OCI-LY1 (cell line): ENCODE measurements at regions not wholly inside any gene's neighbourhood (a gene's known extent, or its start where the extent isn't known, plus 50 kb on each side); places are given as distances from the start of the nearest gene placed in this dataset.

Experiments used
- H2AFZ ChIP-seq: fragments of 200-600 bp; sonication (generic), shearing (Covaris generic); 2 replicates; pipeline ENCODE4 v1.6.0; 2014; ENCODE audit warnings: antibody characterized with exemption, mild to moderate bottlenecking, low read length
- H3F3A ChIP-seq: fragments of 200-600 bp; sonication (generic), shearing (Covaris generic); 2 replicates; pipeline ENCODE4 v1.6.0; 2014; ENCODE audit warnings: mild to moderate bottlenecking, antibody characterized with exemption, low read length, moderate library complexity; ENCODE audit not compliant: insufficient read depth
- H3K27ac ChIP-seq: fragments of 200-600 bp; sonication (generic); 2 replicates; pipeline ENCODE4 v1.5.1; 2014; ENCODE audit warnings: low read length, mixed run types, mild to moderate bottlenecking, low read depth; ENCODE audit not compliant: poor library complexity, severe bottlenecking
- H3K27me3 ChIP-seq: fragments of 200-600 bp; sonication (generic); 2 replicates; pipeline ENCODE4 v1.6.0; 2014; ENCODE audit warnings: antibody characterized with exemption, mild to moderate bottlenecking, low read length, moderate library complexity; ENCODE audit not compliant: insufficient read depth
- H3K36me3 ChIP-seq: fragments of 200-600 bp; sonication (generic); 2 replicates; pipeline ENCODE4 v1.6.1; 2014; ENCODE audit warnings: mild to moderate bottlenecking, antibody characterized with exemption, low read length, moderate library complexity, mixed read lengths; ENCODE audit not compliant: insufficient read depth
- H3K4me1 ChIP-seq: fragments of 200-600 bp; sonication (generic); 2 replicates; pipeline ENCODE4 v1.5.1; 2014; ENCODE audit warnings: mild to moderate bottlenecking, low read length, moderate library complexity; ENCODE audit not compliant: insufficient read depth, severe bottlenecking
- H3K4me2 ChIP-seq: fragments of 200-600 bp; sonication (generic), shearing (Covaris generic); 2 replicates; pipeline ENCODE4 v1.6.1; 2014; ENCODE audit warnings: low read length
- H3K4me3 ChIP-seq: fragments of 200-600 bp; sonication (generic); 2 replicates; pipeline ENCODE4 v1.5.1; 2014; ENCODE audit warnings: low read length, low read depth, mild to moderate bottlenecking, mixed read lengths; ENCODE audit not compliant: poor library complexity, severe bottlenecking
- H3K79me2 ChIP-seq: fragments of 200-600 bp; shearing (Covaris generic); 2 replicates; pipeline ENCODE4 v1.6.1; 2016; ENCODE audit warnings: mixed run types, low read length, mixed read lengths; ENCODE audit not compliant: insufficient read depth
- H3K9ac ChIP-seq: fragments of 200-600 bp; sonication (generic), shearing (Covaris generic); 2 replicates; pipeline ENCODE4 v1.6.1; 2014; ENCODE audit warnings: mild to moderate bottlenecking, low read length, mixed read lengths
- H3K9me2 ChIP-seq: fragments of 200-600 bp; sonication (generic), shearing (Covaris generic); 2 replicates; pipeline ENCODE4 v1.6.1; 2014; ENCODE audit warnings: low read depth, mild to moderate bottlenecking, low read length, mixed read lengths
- H3K9me3 ChIP-seq: fragments of 200-600 bp; shearing (Covaris generic); 2 replicates; pipeline ENCODE4 v1.6.1; 2014; ENCODE audit warnings: low read length, mixed read lengths
- H4K20me1 ChIP-seq: fragments of 200-600 bp; sonication (generic), shearing (Covaris generic); 2 replicates; pipeline ENCODE4 v1.6.0; 2016; ENCODE audit warnings: mild to moderate bottlenecking, low read length; ENCODE audit not compliant: insufficient read depth
- CTCF ChIP-seq: fragments of 200-600 bp; sonication (generic), shearing (Covaris generic); IDR thresholded peaks from 2 replicates; pipeline ENCODE4 v1.5.1; 2017; ENCODE audit warnings: mild to moderate bottlenecking, antibody characterized with exemption, low read length, moderate library complexity, mixed read lengths
- EZH2 ChIP-seq: fragments of 200-600 bp; sonication (generic), shearing (Covaris generic); IDR thresholded peaks from 2 replicates; pipeline ENCODE4 v1.8.0; 2017; ENCODE audit warnings: borderline replicate concordance, mixed run types, mild to moderate bottlenecking, antibody characterized with exemption, low read length, moderate library complexity, mixed read lengths

GRCh38 chrX:96081891-96082290 is 602.8 kb upstream of the DIAPH2 start:
- H2AFZ ChIP-seq, result no peak overlapping the region
- no peaks in the 10 kb centered on the region for H3K9me3 ChIP-seq
- no peaks in the 10 kb centered on the region for H3K9me2 ChIP-seq
- no peaks in the 10 kb centered on the region for H4K20me1 ChIP-seq
- no peaks in the 10 kb centered on the region for H3K27me3 ChIP-seq
- H3K27ac ChIP-seq, result no peak overlapping the region
- H3K4me1 ChIP-seq, result no peaks in the 10 kb centered on the region
- TF ChIP-seq EZH2 (no peak), CTCF (no peak)
- no peak overlapping the region for H3K4me3 ChIP-seq
- no peaks in the 10 kb centered on the region for H3F3A ChIP-seq
- H3K36me3 ChIP-seq, result no peaks in the 10 kb centered on the region
- no peak overlapping the region for H3K9ac ChIP-seq
- no peak overlapping the region for H3K4me2 ChIP-seq
- no peaks in the 10 kb centered on the region for H3K79me2 ChIP-seq

GRCh38 chrX:96094616-96095015 is 590.0 kb upstream of the DIAPH2 start:
- no peak overlapping the region for H3K4me3 ChIP-seq

GRCh38 chrX:96098471-96098870 is 586.2 kb upstream of the DIAPH2 start:
- no peaks in the 10 kb centered on the region for H3K4me1 ChIP-seq

More at GRCh38 chrX:96094616-96095015, 590.0 kb upstream of the DIAPH2 start:
- no peaks in the 10 kb centered on the region for H3K9me2 ChIP-seq
- H3K9ac ChIP-seq, result no peak overlapping the region
- no peak overlapping the region for H3K4me2 ChIP-seq
- no peaks in the 10 kb centered on the region for H4K20me1 ChIP-seq
- no peaks in the 10 kb centered on the region for H3K9me3 ChIP-seq
- H2AFZ ChIP-seq, result no peak overlapping the region
- no peaks in the 10 kb centered on the region for H3F3A ChIP-seq
- H3K27me3 ChIP-seq, result no peaks in the 10 kb centered on the region
- TF ChIP-seq EZH2 (no peak), CTCF (no peak)
- no peaks in the 10 kb centered on the region for H3K79me2 ChIP-seq
- no peak overlapping the region for H3K27ac ChIP-seq
- H3K4me1 ChIP-seq, result no peaks in the 10 kb centered on the region
- no peaks in the 10 kb centered on the region for H3K36me3 ChIP-seq

More at GRCh38 chrX:96098471-96098870, 586.2 kb upstream of the DIAPH2 start:
- H3K4me2 ChIP-seq, result no peak overlapping the region
- no peak overlapping the region for H3K27ac ChIP-seq
- H2AFZ ChIP-seq, result no peak overlapping the region
- no peaks in the 10 kb centered on the region for H3K36me3 ChIP-seq
- H3K79me2 ChIP-seq, result no peaks in the 10 kb centered on the region
- H3K9ac ChIP-seq, result no peak overlapping the region
- H3K9me2 ChIP-seq, result no peaks in the 10 kb centered on the region
- H4K20me1 ChIP-seq, result no peaks in the 10 kb centered on the region
- no peak overlapping the region for H3K4me3 ChIP-seq
- no peaks in the 10 kb centered on the region for H3K27me3 ChIP-seq
- no peaks in the 10 kb centered on the region for H3K9me3 ChIP-seq
- H3F3A ChIP-seq, result no peaks in the 10 kb centered on the region
- no peak for TF ChIP-seq EZH2
- TF ChIP-seq CTCF, result no peak
